IPS DF 4.7 (cell line): ENCODE measurements at regions not wholly inside any gene's neighbourhood (a gene's known extent, or its start where the extent isn't known, plus 50 kb on each side); places are given as distances from the start of the nearest gene placed in this dataset.

ENCODE experiments used
- DNase-seq: peaks from one replicate; pipeline ENCODE4 v3.0.0-alpha.2; 2013; ENCODE audit warnings: low spot score; ENCODE audit errors: extremely low read depth

DNA sequence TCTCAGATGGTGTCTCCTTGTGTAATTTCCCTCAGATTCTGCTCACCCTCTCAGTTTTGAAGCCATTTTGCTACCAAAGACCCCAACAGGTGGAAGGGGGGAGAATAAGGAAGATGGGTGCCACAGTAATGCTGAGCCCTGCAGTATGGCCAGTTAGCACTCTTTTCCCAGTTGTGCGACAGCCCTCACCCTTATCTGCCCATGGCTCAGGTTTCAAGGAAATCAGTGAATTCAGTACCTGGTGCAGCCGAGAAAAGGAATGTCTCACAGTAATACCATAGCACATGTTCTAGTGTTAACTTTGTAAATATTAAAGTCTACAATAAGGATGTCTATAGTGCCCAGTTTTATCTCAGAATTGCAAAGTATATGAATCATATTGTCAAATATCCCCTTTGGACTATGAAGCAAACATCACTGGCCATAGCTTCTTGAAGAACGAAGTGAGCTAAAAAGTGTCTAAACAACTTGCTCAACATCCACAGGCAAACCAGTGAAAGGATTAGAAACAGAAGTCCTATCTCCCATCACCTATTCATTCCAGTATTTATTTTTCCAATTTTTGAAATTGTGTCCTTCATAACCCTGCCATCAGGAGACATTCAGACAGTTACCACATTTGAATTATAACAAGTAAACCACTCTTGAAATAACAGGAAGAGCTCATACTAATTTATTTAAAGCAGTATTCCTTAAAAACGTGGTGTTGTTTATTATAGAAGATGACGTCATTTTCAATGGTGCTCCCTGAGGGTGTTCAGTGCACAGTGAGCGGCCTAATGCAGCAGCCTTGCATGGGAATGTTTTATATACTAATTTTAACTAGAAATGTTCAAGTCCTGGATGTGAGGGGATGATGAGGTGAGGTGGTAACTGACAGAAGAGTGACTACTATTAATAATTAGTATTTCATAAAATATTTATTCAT, 366.2 kb downstream of the TFAP2A start:
- DNase-seq, result no peak

- no peak for DNase-seq
Observed at GRCh38 chr6:10042280-10042679, 372.6 kb downstream of the TFAP2A start.

DNA sequence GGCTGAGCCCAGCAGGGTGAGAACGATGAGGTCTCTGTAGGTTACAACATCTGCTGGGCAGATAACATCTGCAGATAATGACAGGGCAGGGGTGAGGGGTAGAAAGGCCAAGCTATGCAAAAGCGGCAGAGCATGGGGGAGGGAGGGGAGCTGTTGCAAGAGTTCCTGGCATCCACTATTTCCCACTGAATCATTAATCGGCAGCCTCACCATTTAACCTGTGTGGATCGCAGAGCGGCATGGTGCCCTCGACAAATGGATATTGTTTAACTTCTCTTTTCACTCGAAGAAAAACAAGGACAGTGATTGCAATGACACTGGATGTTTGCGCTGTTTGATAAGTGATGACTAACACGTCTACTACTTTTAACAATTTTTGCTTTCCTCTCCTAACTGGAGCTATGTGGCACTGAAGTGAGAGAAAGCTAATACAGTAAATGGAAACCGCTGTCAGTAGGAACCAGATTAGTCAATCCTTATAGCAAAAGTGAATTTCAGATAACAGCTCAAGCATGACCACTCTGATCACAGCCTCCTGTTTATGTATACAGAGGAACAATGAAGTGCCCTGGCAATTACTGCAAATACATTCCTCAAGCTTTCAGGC, 381.5 kb downstream of the TFAP2A start:
- no peak for DNase-seq

- no peak for DNase-seq
Observed at GRCh38 chr6:10031617-10032016, 383.3 kb downstream of the TFAP2A start.

DNA sequence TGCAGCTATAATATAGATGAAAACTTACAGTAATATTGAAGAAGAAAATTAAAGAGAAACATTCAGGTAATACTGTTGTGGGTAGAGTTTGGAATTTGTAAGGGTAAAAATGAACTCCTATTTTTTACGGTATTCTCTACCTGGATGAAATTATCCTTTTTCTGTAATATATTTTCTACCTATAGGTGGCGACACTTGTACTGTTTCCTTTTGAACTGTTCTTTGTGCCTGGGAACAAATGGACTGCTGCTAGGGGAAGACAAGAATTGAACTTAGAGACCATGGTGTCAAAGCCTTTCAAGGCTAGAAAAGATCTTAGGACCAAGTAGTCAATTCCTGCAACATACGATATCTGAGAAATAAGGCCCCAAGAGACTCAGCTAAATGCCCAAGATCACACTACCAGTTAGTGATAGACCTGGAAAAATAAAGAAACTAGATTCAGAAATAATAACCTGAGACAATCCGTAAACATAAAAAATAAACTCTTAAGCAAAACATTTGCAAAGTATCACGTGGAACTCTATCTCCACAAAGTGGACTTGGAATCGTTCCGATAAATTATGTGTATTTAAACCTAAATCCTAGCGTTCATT, 383.8 kb downstream of the TFAP2A start:
- peak; percentile 22 for DNase-seq

- no peak for DNase-seq
Observed at GRCh38 chr6:10028222-10028621, 386.7 kb downstream of the TFAP2A start.

DNA sequence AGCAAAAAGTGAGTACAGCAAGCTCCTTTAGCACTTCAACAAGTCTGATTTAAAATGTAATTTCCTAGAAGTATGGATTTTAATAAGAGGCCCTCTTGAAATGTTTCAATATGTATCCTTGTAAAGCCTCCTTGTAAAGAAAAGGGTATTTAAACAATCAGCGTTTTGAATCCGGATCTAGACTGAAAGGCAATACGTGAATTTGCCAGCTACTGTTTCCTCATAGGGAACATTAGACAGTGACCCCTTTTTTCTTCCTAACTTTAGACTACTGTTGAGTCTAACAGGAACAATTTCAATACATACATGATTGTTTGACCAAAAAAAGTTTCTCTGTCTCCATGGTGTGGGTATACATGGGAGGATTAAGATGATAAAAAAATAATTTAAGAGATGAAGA, 395.0 kb downstream of the TFAP2A start:
- DNase-seq, result no peak

DNA sequence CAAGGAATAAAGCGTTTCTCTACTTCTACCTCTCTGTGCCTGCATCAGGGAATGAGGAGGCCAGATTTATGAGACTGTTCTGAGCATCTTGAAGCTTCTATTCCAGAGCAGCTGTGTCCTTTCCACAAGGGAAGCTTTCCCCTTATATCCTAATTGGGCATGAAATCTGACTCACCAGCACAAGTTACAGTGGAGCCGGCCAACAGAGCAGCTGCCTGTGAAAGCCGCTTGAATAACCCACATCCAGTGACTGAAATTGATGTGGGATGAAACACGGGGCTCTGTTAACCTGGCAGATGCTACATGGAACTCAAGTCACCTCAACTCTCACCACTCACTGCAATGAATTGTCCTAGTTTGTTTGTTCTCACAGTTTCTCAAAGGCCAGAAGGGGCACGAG, 400.3 kb downstream of the TFAP2A start:
- DNase-seq, result no peak

GRCh38 chr6:10000551-10000950, 414.3 kb downstream of the TFAP2A start:
- no peak for DNase-seq

DNA sequence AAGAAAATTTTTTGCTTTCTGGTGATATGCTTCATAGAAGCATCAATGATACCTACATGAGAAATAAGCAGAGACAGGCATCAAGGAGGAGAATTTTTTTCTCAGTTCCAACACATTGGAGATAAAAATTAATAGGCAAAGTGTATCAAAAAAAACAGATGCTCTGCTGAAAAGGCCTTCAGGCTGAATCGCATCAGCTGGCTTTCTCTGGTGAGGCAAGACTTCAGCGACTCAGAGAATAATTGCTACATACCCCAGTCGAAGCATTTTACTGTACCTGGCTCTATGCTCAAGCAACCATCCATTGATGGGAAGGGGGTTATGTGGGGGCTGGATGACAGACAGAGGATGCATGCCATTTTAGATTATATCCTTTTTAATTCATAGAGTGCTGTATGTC, 415.1 kb downstream of the TFAP2A start:
- DNase-seq, result no peak

- DNase-seq, result no peak
Observed at GRCh38 chr6:9986273-9986672, 428.6 kb downstream of the TFAP2A start.

DNA sequence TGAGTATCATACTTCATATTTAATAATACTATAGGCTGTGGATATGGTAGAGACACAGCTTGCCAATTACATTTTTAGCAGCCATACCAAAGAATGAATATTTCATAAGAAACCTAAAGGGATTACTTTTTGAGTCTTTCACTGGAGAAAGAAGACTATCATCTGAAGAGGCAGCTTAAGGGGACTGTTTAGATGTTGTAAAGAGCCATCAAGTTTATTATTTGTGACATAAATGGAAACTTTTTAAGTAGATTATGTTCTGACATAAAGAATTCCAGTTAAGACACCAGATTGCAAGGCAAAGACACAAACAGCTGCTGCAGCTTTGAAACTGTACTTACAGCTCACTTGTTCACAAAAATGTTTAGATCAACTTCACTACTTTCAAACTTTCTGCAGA, 429.4 kb downstream of the TFAP2A start:
- DNase-seq, result no peak

- no peak for DNase-seq
Observed at GRCh38 chr6:9984607-9985006, 430.3 kb downstream of the TFAP2A start.

DNA sequence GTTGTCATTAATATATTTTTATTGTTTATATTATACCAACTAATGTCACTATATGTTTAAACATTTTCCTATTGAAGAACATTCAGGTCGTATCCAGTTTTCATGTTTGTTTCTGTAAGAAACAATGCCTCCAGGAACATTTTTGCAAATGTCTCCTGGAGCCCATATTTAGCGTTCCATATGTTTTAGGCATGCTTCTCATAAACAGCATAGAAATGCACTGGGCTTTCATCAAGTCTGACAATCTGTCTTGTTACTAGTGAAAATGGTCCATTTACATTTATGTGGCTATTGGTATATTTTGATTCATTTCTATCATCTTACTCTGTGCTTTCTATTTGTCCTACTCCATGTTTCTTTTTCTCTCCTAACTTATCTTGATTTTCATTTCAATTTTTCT, 431.7 kb downstream of the TFAP2A start:
- no peak for DNase-seq

DNA sequence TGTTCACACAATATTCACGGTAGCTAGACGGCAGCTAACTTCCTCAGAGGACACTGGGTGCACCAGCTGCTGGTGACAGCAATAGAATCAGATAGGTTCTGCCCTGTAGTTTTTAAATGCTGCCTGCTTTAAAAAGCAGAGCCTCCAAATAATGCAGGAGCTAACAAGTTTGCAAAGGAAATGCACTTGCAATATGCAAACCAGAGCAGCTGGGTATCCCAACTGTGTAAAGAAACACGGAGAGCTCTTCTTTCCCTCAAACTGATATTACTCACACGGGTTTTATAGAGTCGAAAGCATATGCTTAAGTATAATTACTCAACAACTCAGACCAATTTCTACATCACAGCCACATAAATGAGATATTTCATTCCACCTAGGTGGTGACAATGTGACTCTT, 432.7 kb downstream of the TFAP2A start:
- DNase-seq, result no peak

- no peak for DNase-seq
Observed at GRCh38 chr6:9979996-9980395, 434.9 kb downstream of the TFAP2A start.

DNA sequence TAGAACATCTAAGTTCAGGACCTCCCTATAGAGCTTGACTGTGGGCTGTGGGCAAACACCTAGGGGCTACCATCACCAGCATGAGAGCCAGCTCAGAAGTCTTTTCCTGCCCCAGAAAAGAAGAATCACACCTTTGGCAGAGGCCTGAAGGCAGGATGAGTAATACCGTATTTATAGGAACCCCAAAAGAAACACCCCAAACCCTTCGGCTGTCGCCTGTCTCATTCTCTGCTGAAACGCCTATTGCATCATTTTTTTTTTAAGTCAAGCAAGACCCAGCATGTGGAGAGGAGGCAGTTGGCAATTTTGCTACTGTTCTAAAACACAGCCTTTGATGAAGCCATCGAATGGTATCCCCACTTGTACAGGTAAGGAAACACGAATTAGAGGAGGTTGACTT, 436.4 kb downstream of the TFAP2A start:
- no peak for DNase-seq

- DNase-seq, result no peak
Observed at GRCh38 chr6:9977411-9977810, 437.5 kb downstream of the TFAP2A start.

- DNase-seq, result no peak
Observed at GRCh38 chr6:9961646-9962045, 453.2 kb downstream of the TFAP2A start.

DNA sequence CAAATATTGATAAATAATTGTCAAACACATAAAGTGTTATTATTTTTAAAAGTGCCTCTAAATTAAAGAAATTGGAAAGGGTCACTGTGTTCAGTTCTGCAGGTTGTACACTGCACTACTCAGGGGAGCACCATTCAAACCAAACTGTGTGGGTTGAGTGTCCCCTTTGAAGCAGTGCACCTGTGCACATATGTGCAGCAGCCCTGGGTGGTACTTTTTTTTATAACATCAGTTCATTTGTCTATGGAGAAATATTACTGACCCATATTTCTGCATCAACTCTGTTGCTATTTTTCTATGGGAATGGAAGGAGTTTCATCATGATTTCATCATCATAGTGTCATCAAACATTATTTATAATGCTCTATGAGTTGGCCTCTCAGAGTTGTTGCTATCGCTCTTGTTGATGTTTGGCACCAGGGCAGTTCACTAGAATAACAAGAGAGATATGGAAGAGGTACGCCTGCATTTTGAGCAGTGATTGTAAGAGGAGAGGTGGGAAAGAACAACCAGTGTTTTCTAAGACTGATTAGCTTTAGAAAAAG, 457.6 kb downstream of the TFAP2A start:
- DNase-seq, result no peak

- no peak for DNase-seq
Observed at GRCh38 chr6:9948678-9949077, 466.2 kb downstream of the TFAP2A start.

- no peak for DNase-seq
Observed at GRCh38 chr6:9943986-9944385, 470.9 kb downstream of the TFAP2A start.
